T follicular helper cell (primary cell): ENCODE measurements at regions not wholly inside any gene's neighbourhood (a gene's known extent, or its start where the extent isn't known, plus 50 kb on each side); places are given as distances from the start of the nearest gene placed in this dataset.

Experiments used
- DNase-seq: peaks from one replicate; pipeline ENCODE4 v3.0.0-alpha.2; 2020; ENCODE audit warnings: low read depth

- no peak for DNase-seq
Observed at GRCh38 chr1:59005491-59006288, 221.8 kb upstream of the JUN start.

GRCh38 chr1:59006289-59006658 lies 222.4 kb upstream of the JUN start:
- no peak for DNase-seq

GRCh38 chr1:59006932-59007331 lies 223.1 kb upstream of the JUN start:
- DNase-seq = no peak

- no peak for DNase-seq
Observed at GRCh38 chr1:59007429-59007819, 223.6 kb upstream of the JUN start.

GRCh38 chr1:59007820-59008598 lies 224.2 kb upstream of the JUN start:
- DNase-seq = no peak

- DNase-seq = no peak
Observed at GRCh38 chr1:59008599-59009347, 224.9 kb upstream of the JUN start.

- DNase-seq = no peak
Observed at GRCh38 chr1:59011663-59012062, 227.8 kb upstream of the JUN start.

- no peak for DNase-seq
Observed at GRCh38 chr1:59012378-59012777, 228.5 kb upstream of the JUN start.

GRCh38 chr1:59013276-59013927 lies 229.6 kb upstream of the JUN start:
- no peak for DNase-seq

GRCh38 chr1:59013928-59014279 lies 230.1 kb upstream of the JUN start:
- no peak for DNase-seq

GRCh38 chr1:59014827-59015226 lies 231.0 kb upstream of the JUN start:
- no peak for DNase-seq

GRCh38 chr1:59015708-59016107 lies 231.9 kb upstream of the JUN start:
- DNase-seq = no peak

GRCh38 chr1:59016390-59016789 lies 232.5 kb upstream of the JUN start:
- DNase-seq = no peak

GRCh38 chr1:59017501-59018231 lies 233.8 kb upstream of the JUN start:
- no peak for DNase-seq

GRCh38 chr1:59018446-59018845 lies 234.6 kb upstream of the JUN start:
- DNase-seq = no peak

GRCh38 chr1:59018860-59019259 lies 235.0 kb upstream of the JUN start:
- no peak for DNase-seq

- DNase-seq = peak; percentile 9
Observed at GRCh38 chr1:59020151-59020997, 236.5 kb upstream of the JUN start.

GRCh38 chr1:59022199-59022598 lies 238.4 kb upstream of the JUN start:
- DNase-seq = no peak

- no peak for DNase-seq
Observed at GRCh38 chr1:59022799-59023198, 239.0 kb upstream of the JUN start.

- DNase-seq = no peak
Observed at GRCh38 chr1:59025201-59025600, 241.4 kb upstream of the JUN start.
